GM21381 (cell line): ENCODE measurements at regions not wholly inside any gene's neighbourhood (a gene's known extent, or its start where the extent isn't known, plus 50 kb on each side); places are given as distances from the start of the nearest gene placed in this dataset.

Experiments used
- ATAC-seq: cut with Tn5 transposase; IDR thresholded peaks from one replicate; pipeline ENCODE4 v1.9.1; 2021; ENCODE audit warnings: mild to moderate bottlenecking, moderate library complexity; ENCODE audit not compliant: unreplicated experiment

- ATAC-seq, result no peak
These were observed 213.2 kb upstream of the SP4 start for GRCh38 chr7:21214657-21215056.

GRCh38 chr7:21215307-21215706 lies 212.6 kb upstream of the SP4 start:
- ATAC-seq, result no peak

GRCh38 chr7:21217365-21217764 lies 210.5 kb upstream of the SP4 start:
- no peak for ATAC-seq

- no peak for ATAC-seq
These were observed 209.7 kb upstream of the SP4 start for GRCh38 chr7:21218155-21218554.

GRCh38 chr7:21221130-21221529 lies 206.8 kb upstream of the SP4 start:
- ATAC-seq, result no peak

GRCh38 chr7:21238400-21239116 lies 189.3 kb upstream of the SP4 start:
- no peak for ATAC-seq

GRCh38 chr7:21243265-21243664 lies 184.6 kb upstream of the SP4 start:
- no peak for ATAC-seq

GRCh38 chr7:21251151-21251800 lies 176.6 kb upstream of the SP4 start:
- ATAC-seq, result no peak

- no peak for ATAC-seq
These were observed 173.9 kb upstream of the SP4 start for GRCh38 chr7:21253740-21254687.

GRCh38 chr7:21256310-21256877 lies 171.5 kb upstream of the SP4 start:
- ATAC-seq, result no peak

GRCh38 chr7:21260939-21261338 lies 166.9 kb upstream of the SP4 start:
- no peak for ATAC-seq

- ATAC-seq, result peak; percentile 96
These were observed 166.0 kb upstream of the SP4 start for GRCh38 chr7:21261627-21262594.

GRCh38 chr7:21269021-21269420 lies 158.9 kb upstream of the SP4 start:
- no peak for ATAC-seq

- no peak for ATAC-seq
These were observed 151.3 kb upstream of the SP4 start for GRCh38 chr7:21276471-21277035.

GRCh38 chr7:21278944-21279343 lies 148.9 kb upstream of the SP4 start:
- ATAC-seq, result no peak

- no peak for ATAC-seq
These were observed 146.7 kb upstream of the SP4 start for GRCh38 chr7:21281193-21281592.

- no peak for ATAC-seq
These were observed 134.1 kb upstream of the SP4 start for GRCh38 chr7:21293771-21294170.

- no peak for ATAC-seq
These were observed 128.1 kb upstream of the SP4 start for GRCh38 chr7:21299766-21300165.

GRCh38 chr7:21300692-21301091 lies 127.2 kb upstream of the SP4 start:
- ATAC-seq, result no peak
